ENCODE measurements at regions not wholly inside any gene's neighbourhood (a gene's known extent, or its start where the extent isn't known, plus 50 kb on each side); places are given as distances from the start of the nearest gene placed in this dataset.

DNA sequence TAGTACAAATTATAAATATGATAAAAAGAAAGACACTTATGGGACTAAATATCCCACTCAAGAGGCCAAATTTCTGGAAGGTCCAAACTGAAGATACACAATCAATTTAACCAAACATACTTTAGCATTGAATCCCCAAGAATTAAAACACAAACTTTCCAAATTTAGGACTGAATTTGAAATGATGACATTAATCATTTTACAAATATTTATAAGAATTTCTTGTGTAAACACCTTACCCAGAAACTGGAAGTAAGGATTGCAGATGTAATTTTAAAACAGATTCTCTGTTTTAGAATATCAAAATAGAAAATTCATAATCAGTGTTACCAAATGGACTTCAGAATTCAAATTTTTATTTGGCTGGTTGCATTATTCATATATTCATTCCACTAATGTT lies 588.2 kb upstream of the KCND2 start:
- no peaks in the 10 kb centered on the region for H3K9me3 ChIP-seq (ENCODE audit: low read length)
- H3K27me3 ChIP-seq (ENCODE audit: insufficient read depth, low read depth, low read length) = no peaks in the 10 kb centered on the region
- H2AFZ ChIP-seq (ENCODE audit: low read depth, low read length) = no peak overlapping the region
- H4K20me1 ChIP-seq (ENCODE audit: insufficient read depth) = no peaks in the 10 kb centered on the region
- no peaks in the 10 kb centered on the region for H3K9me2 ChIP-seq (ENCODE audit: insufficient read depth, low read length)
- TF ChIP-seq EP300 (conservative IDR thresholded peaks at IDR 0.05; ENCODE audit: poor library complexity, severe bottlenecking) (no peak), TAF1 (IDR thresholded peaks at IDR 0.05; ENCODE audit: low read depth) (no peak), EZH2 (IDR thresholded peaks at IDR 0.05; ENCODE audit: borderline replicate concordance, insufficient read depth, low read length, poor library complexity, severe bottlenecking) (no peak), POLR2AphosphoS5 (IDR thresholded peaks at IDR 0.05) (no peak), RAD21 (conservative IDR thresholded peaks at IDR 0.05) (no peak), MXI1 (conservative IDR thresholded peaks at IDR 0.05; ENCODE audit: poor library complexity, severe bottlenecking) (no peak), SMC3 (conservative IDR thresholded peaks at IDR 0.05; ENCODE audit: poor library complexity) (no peak)
- TF ChIP-seq, protein P1, sequence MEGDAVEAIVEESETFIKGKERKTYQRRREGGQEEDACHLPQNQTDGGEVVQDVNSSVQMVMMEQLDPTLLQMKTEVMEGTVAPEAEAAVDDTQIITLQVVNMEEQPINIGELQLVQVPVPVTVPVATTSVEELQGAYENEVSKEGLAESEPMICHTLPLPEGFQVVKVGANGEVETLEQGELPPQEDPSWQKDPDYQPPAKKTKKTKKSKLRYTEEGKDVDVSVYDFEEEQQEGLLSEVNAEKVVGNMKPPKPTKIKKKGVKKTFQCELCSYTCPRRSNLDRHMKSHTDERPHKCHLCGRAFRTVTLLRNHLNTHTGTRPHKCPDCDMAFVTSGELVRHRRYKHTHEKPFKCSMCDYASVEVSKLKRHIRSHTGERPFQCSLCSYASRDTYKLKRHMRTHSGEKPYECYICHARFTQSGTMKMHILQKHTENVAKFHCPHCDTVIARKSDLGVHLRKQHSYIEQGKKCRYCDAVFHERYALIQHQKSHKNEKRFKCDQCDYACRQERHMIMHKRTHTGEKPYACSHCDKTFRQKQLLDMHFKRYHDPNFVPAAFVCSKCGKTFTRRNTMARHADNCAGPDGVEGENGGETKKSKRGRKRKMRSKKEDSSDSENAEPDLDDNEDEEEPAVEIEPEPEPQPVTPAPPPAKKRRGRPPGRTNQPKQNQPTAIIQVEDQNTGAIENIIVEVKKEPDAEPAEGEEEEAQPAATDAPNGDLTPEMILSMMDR (IDR thresholded peaks at IDR 0.05; ENCODE audit: poor library complexity, severe bottlenecking) = no peak
- TF ChIP-seq, protein P2, sequence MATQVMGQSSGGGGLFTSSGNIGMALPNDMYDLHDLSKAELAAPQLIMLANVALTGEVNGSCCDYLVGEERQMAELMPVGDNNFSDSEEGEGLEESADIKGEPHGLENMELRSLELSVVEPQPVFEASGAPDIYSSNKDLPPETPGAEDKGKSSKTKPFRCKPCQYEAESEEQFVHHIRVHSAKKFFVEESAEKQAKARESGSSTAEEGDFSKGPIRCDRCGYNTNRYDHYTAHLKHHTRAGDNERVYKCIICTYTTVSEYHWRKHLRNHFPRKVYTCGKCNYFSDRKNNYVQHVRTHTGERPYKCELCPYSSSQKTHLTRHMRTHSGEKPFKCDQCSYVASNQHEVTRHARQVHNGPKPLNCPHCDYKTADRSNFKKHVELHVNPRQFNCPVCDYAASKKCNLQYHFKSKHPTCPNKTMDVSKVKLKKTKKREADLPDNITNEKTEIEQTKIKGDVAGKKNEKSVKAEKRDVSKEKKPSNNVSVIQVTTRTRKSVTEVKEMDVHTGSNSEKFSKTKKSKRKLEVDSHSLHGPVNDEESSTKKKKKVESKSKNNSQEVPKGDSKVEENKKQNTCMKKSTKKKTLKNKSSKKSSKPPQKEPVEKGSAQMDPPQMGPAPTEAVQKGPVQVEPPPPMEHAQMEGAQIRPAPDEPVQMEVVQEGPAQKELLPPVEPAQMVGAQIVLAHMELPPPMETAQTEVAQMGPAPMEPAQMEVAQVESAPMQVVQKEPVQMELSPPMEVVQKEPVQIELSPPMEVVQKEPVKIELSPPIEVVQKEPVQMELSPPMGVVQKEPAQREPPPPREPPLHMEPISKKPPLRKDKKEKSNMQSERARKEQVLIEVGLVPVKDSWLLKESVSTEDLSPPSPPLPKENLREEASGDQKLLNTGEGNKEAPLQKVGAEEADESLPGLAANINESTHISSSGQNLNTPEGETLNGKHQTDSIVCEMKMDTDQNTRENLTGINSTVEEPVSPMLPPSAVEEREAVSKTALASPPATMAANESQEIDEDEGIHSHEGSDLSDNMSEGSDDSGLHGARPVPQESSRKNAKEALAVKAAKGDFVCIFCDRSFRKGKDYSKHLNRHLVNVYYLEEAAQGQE (IDR thresholded peaks at IDR 0.05; ENCODE audit: borderline replicate concordance) = no peak
- no peaks in the 10 kb centered on the region for H3F3A ChIP-seq (ENCODE audit: insufficient read depth, low read length, poor library complexity, severe bottlenecking)
- no peaks in the 10 kb centered on the region for H3K36me3 ChIP-seq (ENCODE audit: insufficient read depth, low read length)
- no peak overlapping the region for H3K27ac ChIP-seq (ENCODE audit: low read length)
- no peak overlapping the region for H3K9ac ChIP-seq (ENCODE audit: low read length)
- no peaks in the 10 kb centered on the region for H3K79me2 ChIP-seq (replicated peaks; ENCODE audit: insufficient read depth, low read length)
- no peak overlapping the region for H3K4me3 ChIP-seq (ENCODE audit: low read length)
- H3K4me2 ChIP-seq (ENCODE audit: low read length) = no peak overlapping the region

DNA sequence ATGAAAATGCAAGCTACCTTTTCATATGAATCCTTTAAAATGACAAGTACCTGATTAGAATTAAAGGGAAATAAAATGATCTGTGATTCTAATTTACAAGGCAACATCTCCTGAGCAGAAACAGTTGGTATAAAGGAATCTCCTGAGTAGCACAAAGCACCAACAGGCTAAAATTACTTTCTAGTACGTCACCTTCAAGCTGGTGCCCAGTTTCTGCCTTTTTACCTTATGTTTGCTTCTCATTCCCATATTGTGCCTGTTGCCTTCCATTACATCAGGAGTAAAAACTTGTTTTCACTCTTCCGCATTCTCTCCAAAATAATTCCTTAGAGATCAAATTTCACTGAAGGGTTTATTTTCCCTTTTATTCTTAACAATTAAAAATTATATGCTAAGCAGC lies 587.1 kb upstream of the KCND2 start:
- no peaks in the 10 kb centered on the region for H4K20me1 ChIP-seq (ENCODE audit: insufficient read depth)
- no peak overlapping the region for H3K27ac ChIP-seq (ENCODE audit: low read length)
- no peak overlapping the region for H3K4me3 ChIP-seq (ENCODE audit: low read length)
- H3K27me3 ChIP-seq (ENCODE audit: insufficient read depth, low read depth, low read length) = no peaks in the 10 kb centered on the region
- H3K79me2 ChIP-seq (replicated peaks; ENCODE audit: insufficient read depth, low read length) = no peaks in the 10 kb centered on the region
- TF ChIP-seq MXI1 (conservative IDR thresholded peaks at IDR 0.05; ENCODE audit: poor library complexity, severe bottlenecking) = no peak
- no peak for TF ChIP-seq RAD21 (conservative IDR thresholded peaks at IDR 0.05)
- TF ChIP-seq EP300 (conservative IDR thresholded peaks at IDR 0.05; ENCODE audit: poor library complexity, severe bottlenecking) = no peak
- TF ChIP-seq, protein P2 (IDR thresholded peaks at IDR 0.05; ENCODE audit: borderline replicate concordance) = no peak
- TF ChIP-seq, protein P1 (IDR thresholded peaks at IDR 0.05; ENCODE audit: poor library complexity, severe bottlenecking) = no peak
- no peak for TF ChIP-seq SMC3 (conservative IDR thresholded peaks at IDR 0.05; ENCODE audit: poor library complexity)
- H3K9ac ChIP-seq (ENCODE audit: low read length) = no peak overlapping the region
- no peaks in the 10 kb centered on the region for H3F3A ChIP-seq (ENCODE audit: insufficient read depth, low read length, poor library complexity, severe bottlenecking)
- no peak overlapping the region for H2AFZ ChIP-seq (ENCODE audit: low read depth, low read length)
- H3K9me2 ChIP-seq (ENCODE audit: insufficient read depth, low read length) = no peaks in the 10 kb centered on the region
- H3K4me2 ChIP-seq (ENCODE audit: low read length) = no peak overlapping the region
- no peaks in the 10 kb centered on the region for H3K36me3 ChIP-seq (ENCODE audit: insufficient read depth, low read length)
- H3K9me3 ChIP-seq (ENCODE audit: low read length) = no peaks in the 10 kb centered on the region

Data from neural cell (in vitro differentiated cells).